ENCODE measurements at regions not wholly inside any gene's neighbourhood (a gene's known extent, or its start where the extent isn't known, plus 50 kb on each side); places are given as distances from the start of the nearest gene placed in this dataset.

GRCh38 chr18:46324087-46324955 is 220.1 kb downstream of the HAUS1 start:
- TF ChIP-seq CTCF (IDR thresholded peaks at IDR 0.05; ENCODE audit: borderline replicate concordance, extremely low read depth, low read length, poor library complexity, severe bottlenecking): no peak
- TF ChIP-seq EZH2 (IDR thresholded peaks at IDR 0.05; ENCODE audit: borderline replicate concordance, low read depth, low read length, severe bottlenecking): no peak

All from DND-41 (cell line).